Ovary (tissue), 7 donors: ENCODE measurements at regions not wholly inside any gene's neighbourhood (a gene's known extent, or its start where the extent isn't known, plus 50 kb on each side); places are given as distances from the start of the nearest gene placed in this dataset.

Experiments used
- DNase-seq, 5 donors: peaks; one replicate each; pipeline ENCODE4 v3.0.0-alpha.2; 2019 to 2020
- H3K27ac ChIP-seq, 2 donors: fragments of 200-600 bp; one replicate each; pipeline versions ENCODE4 v1.5.1 to v1.8.0; 2019 to 2022
- H3K27me3 ChIP-seq: fragments of 200-600 bp; one replicate; pipeline ENCODE4 v1.8.0; 2022
- H3K36me3 ChIP-seq: fragments of 200-600 bp; sonication (generic); one replicate; pipeline ENCODE4 v1.5.1; 2019
- H3K4me1 ChIP-seq: one replicate; pipeline ENCODE4 v1.8.1; 2013; ENCODE audit warnings: mild to moderate bottlenecking, moderate library complexity; ENCODE audit not compliant: insufficient read depth
- H3K4me3 ChIP-seq: fragments of 200-600 bp; sonication (generic); one replicate; pipeline ENCODE4 v1.5.1; 2017
- H3K9me3 ChIP-seq, 2 donors: fragments of 200-600 bp in 1 of 2; sonication (generic) in 1 of 2; one replicate each; pipeline versions ENCODE4 v1.5.1 to v1.8.1; 2013 to 2019; ENCODE audit warnings: mild to moderate bottlenecking in 1 of 2, moderate library complexity in 1 of 2
- EP300 ChIP-seq: sonication (generic); formaldehyde crosslinking; IDR thresholded peaks from one replicate; pipeline ENCODE4 v1.6.1; 2017; ENCODE audit warnings: antibody characterized with exemption
- POLR2A ChIP-seq: fragments of 450-650 bp; IDR thresholded peaks from one replicate; pipeline ENCODE4 v1.6.1; 2017; ENCODE audit warnings: antibody characterized with exemption, mild to moderate bottlenecking, moderate library complexity
- WGBS, 3 donors: extraction: QIAGEN DNeasy Blood & Tissue Kit in 1 of 3; methylation state at CpG; one replicate each; pipeline versions ENCODE4 v1.1.5 to v1.1.7; 2013 to 2017; 5-methylcytosine and 5-hydroxymethylcytosine counted together
- intact Hi-C, 4 donors: fragments of 100-400 bp; cut with DNase I; formaldehyde crosslinking; loops; one replicate each; pipeline versions ENCODE4 v1.11.0 to v1.15.1; 2022 to 2023
- TF ChIP-seq, protein P1 (sequence below), 3 donors: fragments of 450-650 bp in 2 of 3; fragments of 200-600 bp in 1 of 3; IDR thresholded peaks; one replicate each; pipeline versions ENCODE4 v1.5.1 to v1.8.0; 2016 to 2022; ENCODE audit warnings: antibody characterized with exemption in 3 of 3, mild to moderate bottlenecking in 1 of 3
- donor health status: DM: no; HTN: no; CAD: no; lungs with moderate emphysema.
- donor health status: DM: no; HTN: no; CAD: no.
- donor health status: Bipolar disorder and iron deficiency.
- donor health status: DM: no; HTN: no; CAD: no.
- donor health status: DM: yes; HTN: yes; CAD: no.

DNA sequence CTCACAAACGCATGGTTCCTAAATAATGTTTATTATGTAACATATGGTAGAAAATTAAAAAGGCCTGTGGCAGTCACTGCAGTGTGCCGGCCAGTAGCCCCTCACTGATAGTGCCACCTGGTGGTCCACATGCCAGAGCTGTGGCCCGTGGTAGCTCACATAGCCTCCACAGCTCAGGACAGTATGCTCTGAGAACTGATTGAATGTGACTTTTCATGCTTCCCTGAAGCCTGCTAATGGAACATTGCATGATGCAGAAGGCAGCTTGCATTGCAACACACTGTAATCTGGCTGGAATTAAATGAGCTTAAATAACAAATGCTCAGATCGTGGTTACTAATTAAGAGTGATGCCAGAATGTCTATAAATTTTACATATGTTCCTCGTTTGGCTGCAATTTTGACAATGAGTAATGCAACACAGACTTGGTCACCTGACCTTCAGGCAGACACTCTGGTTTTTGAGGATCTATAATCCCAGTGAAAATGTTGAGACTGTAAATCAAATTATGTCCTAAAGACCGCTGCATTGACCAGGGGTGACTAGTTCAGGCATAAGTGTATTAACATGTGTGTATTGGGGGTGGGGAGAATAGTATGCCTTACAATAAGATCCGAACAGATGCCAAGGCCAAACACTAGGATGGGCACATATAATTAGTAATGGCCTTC, 566.4 kb downstream of the METTL15 start:
- Histone ChIP-seq H3K27ac (no peak overlapping the region), H3K4me3 (no peak overlapping the region), H3K4me1 (no peaks in the 10 kb centered on the region), H3K9me3 (no peaks in the 10 kb centered on the region), H3K36me3 (no peaks in the 10 kb centered on the region), H3K27me3 (no peaks in the 10 kb centered on the region)
- DNase-seq = no peak
- 59 to 69% (median 65%) methylated on average over 7 of the region's 7 CpGs for WGBS, 3 donors
- TF ChIP-seq EP300 = no peak
- no peak for TF ChIP-seq POLR2A
- TF ChIP-seq, protein P1, sequence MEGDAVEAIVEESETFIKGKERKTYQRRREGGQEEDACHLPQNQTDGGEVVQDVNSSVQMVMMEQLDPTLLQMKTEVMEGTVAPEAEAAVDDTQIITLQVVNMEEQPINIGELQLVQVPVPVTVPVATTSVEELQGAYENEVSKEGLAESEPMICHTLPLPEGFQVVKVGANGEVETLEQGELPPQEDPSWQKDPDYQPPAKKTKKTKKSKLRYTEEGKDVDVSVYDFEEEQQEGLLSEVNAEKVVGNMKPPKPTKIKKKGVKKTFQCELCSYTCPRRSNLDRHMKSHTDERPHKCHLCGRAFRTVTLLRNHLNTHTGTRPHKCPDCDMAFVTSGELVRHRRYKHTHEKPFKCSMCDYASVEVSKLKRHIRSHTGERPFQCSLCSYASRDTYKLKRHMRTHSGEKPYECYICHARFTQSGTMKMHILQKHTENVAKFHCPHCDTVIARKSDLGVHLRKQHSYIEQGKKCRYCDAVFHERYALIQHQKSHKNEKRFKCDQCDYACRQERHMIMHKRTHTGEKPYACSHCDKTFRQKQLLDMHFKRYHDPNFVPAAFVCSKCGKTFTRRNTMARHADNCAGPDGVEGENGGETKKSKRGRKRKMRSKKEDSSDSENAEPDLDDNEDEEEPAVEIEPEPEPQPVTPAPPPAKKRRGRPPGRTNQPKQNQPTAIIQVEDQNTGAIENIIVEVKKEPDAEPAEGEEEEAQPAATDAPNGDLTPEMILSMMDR (IDR thresholded peaks at IDR 0.05) = no peak
- intact Hi-C loops = no loop called here

DNA sequence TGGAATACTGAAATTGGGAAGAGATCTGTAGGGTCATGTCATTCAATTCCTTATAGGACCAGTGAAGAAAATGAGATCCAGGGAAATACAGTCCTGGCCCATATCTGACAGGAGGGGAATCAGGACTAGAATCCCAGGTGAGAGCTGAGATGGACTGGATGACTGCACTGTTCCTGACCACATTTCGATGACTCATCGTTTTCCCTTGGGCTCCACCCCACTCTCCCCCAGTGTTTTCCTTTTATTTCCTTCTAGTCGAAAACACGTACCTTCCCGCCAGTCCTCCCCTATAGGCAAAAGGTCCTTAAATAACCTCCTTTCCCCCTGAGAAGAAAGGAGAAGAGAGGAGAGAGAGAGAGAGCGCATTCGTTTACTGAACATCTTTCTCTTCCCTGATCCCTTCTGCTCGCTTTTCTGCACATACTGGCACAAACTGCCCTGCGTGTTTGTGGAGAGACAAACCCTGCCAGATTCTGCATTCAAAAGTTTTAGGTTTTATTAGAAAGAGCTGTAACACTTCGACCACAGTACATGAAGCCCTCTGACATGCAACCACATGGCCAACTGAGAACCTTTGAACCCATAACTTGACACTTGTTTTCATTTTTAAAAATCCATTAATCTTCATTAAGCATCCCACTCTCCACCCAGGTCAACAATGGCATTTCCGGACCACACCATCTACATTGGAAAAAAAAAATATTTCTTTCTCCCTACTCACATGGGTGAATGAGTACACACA, 565.7 kb downstream of the METTL15 start:
- H3K4me1 ChIP-seq = no peaks in the 10 kb centered on the region
- H3K27ac ChIP-seq = no peak overlapping the region
- no peak for DNase-seq
- 76 to 80% (median 80%) methylated on average over 11 of the region's 11 CpGs for WGBS, 3 donors
- no peaks in the 10 kb centered on the region for H3K36me3 ChIP-seq
- intact Hi-C loops = no loop called here
- H3K9me3 ChIP-seq = no peaks in the 10 kb centered on the region
- TF ChIP-seq POLR2A (no peak), EP300 (no peak)
- TF ChIP-seq, protein P1 (IDR thresholded peaks at IDR 0.05) = no peak
- H3K4me3 ChIP-seq = no peak overlapping the region
- H3K27me3 ChIP-seq = no peaks in the 10 kb centered on the region

DNA sequence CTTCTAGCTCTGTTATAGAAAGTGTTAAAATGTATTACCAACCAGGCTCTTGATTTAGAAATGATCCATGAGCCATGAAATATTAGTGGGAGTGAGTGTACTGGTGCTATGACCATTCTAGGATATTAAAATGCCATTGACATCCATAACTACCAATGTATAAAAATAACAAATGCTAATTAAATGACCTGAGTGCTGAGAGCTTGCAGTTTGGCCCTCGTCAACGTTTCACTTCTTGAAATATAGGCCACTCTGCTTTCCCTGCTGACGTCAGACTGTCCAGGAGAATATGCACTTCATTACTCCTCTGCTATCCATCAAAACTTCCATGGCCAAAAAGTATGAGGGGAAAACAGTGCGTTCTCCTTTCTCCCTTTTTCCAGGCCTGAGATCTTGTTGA, 563.1 kb downstream of the METTL15 start:
- no peaks in the 10 kb centered on the region for H3K36me3 ChIP-seq
- H3K4me3 ChIP-seq = no peak overlapping the region
- intact Hi-C loops = no loop called here
- no peaks in the 10 kb centered on the region for H3K9me3 ChIP-seq
- no peaks in the 10 kb centered on the region for H3K4me1 ChIP-seq
- no peak for TF ChIP-seq POLR2A
- TF ChIP-seq, protein P1 (IDR thresholded peaks at IDR 0.05) = no peak
- no peak for TF ChIP-seq EP300
- no peak overlapping the region for H3K27ac ChIP-seq
- H3K27me3 ChIP-seq = no peaks in the 10 kb centered on the region
- no peak for DNase-seq
- WGBS, 3 donors = 49 to 73% (median 68%) methylated on average over 4 of the region's 4 CpGs

DNA sequence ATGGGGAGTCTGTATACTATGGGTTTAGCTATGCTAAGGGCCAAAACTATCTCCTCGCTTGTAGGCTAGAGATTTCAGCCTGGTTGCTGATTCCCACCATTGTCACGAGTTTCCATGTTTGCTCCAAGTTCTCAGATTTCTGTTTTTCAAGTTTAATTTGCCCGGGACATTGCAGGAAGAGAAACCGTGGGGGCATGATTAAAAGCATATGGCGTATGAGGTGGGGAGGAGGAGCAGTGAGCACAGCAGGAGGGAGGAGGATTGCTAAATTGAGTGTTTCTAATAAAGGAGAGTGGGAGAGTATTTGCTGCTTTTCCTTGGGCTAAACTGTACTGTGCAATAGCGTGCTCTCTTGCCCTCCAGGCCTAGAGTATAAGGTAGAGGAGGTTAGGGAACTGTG, 558.4 kb downstream of the METTL15 start:
- no peak for DNase-seq
- intact Hi-C loops = no loop called here
- Histone ChIP-seq H3K4me1 (no peaks in the 10 kb centered on the region), H3K36me3 (no peaks in the 10 kb centered on the region), H3K4me3 (no peak overlapping the region), H3K9me3 (no peaks in the 10 kb centered on the region), H3K27ac (no peak overlapping the region), H3K27me3 (no peaks in the 10 kb centered on the region)
- TF ChIP-seq POLR2A (no peak), EP300 (no peak)
- TF ChIP-seq, protein P1 (IDR thresholded peaks at IDR 0.05) = no peak
- WGBS, 3 donors = 62 to 76% (median 72%) methylated on average over 6 of the region's 6 CpGs
